ENCODE measurements at regions not wholly inside any gene's neighbourhood (a gene's known extent, or its start where the extent isn't known, plus 50 kb on each side); places are given as distances from the start of the nearest gene placed in this dataset.

DNA sequence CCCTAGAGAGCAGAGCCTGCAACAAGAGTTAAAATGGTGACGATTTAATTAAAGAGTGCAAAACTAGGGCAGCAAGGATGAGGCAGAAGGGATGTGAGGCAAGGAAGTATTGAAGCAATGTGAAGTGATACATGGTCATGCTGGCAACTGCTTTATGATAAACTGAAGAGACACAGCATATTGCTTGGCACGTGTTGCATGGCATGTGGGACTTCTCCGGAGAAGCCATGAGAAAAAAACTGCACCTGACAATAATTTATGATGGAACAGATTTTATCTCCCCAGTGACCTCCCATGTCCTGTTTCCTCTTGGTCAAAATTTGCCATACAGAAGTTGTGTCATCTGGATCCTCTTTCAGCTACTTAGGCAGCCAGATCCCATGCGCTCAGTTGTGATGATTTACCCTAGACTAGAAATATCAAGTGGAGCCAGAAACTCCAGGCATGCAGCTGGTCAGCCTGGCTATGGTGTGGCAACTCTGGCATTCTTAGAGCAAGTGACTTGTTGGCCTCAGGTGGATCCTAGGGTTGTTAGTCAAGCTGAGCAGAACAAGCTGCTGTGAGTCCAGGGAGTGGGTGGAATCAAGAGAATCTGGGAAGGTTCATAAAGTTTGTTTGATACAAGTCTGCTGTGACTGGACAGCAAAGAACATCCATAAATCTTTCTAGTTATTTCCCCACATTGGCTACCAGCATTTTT, 611.4 kb upstream of the USP24 start:
- TF ChIP-seq, protein P1, sequence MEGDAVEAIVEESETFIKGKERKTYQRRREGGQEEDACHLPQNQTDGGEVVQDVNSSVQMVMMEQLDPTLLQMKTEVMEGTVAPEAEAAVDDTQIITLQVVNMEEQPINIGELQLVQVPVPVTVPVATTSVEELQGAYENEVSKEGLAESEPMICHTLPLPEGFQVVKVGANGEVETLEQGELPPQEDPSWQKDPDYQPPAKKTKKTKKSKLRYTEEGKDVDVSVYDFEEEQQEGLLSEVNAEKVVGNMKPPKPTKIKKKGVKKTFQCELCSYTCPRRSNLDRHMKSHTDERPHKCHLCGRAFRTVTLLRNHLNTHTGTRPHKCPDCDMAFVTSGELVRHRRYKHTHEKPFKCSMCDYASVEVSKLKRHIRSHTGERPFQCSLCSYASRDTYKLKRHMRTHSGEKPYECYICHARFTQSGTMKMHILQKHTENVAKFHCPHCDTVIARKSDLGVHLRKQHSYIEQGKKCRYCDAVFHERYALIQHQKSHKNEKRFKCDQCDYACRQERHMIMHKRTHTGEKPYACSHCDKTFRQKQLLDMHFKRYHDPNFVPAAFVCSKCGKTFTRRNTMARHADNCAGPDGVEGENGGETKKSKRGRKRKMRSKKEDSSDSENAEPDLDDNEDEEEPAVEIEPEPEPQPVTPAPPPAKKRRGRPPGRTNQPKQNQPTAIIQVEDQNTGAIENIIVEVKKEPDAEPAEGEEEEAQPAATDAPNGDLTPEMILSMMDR (conservative IDR thresholded peaks at IDR 0.05 in 1 of 2, IDR thresholded peaks at IDR 0.05 in 1 of 2; ENCODE audit: low read depth in 1 of 2, low read length in 2 of 2), result no peak
- no peak for TF ChIP-seq EZH2 (IDR thresholded peaks at IDR 0.05; ENCODE audit: low read length, missing control alignments)
